ENCODE measurements at regions not wholly inside any gene's neighbourhood (a gene's known extent, or its start where the extent isn't known, plus 50 kb on each side); places are given as distances from the start of the nearest gene placed in this dataset.

DNA sequence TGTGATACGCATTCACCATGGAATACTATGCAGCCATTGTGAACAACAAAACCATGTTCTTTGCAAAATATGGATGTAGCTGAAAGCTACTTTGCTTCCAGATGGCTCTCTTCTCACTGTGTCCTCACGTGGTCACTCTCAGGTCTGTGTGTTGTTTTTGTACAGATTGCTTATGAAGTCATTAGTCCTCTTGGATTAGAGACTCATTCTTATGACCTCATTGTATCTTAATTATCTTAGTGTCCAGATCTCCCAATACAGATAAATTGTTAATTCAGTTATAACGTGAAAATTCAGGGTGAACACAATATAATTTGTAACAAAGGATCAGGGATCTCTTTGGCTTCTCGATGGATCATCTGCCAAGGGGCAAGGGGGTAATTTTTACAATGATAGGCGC, 100.4 kb upstream of the TOP3B start:
- ChIA-PET POLR2A (no interaction called here), CTCF (interaction anchor here (2.9 to 5.4 kb wide), 2 partner anchors 17 to 22 kb away, joined by 13 to 28 read pairs; no protein-coding TSS in a partner anchor)
- TF ChIP-seq, protein P1, sequence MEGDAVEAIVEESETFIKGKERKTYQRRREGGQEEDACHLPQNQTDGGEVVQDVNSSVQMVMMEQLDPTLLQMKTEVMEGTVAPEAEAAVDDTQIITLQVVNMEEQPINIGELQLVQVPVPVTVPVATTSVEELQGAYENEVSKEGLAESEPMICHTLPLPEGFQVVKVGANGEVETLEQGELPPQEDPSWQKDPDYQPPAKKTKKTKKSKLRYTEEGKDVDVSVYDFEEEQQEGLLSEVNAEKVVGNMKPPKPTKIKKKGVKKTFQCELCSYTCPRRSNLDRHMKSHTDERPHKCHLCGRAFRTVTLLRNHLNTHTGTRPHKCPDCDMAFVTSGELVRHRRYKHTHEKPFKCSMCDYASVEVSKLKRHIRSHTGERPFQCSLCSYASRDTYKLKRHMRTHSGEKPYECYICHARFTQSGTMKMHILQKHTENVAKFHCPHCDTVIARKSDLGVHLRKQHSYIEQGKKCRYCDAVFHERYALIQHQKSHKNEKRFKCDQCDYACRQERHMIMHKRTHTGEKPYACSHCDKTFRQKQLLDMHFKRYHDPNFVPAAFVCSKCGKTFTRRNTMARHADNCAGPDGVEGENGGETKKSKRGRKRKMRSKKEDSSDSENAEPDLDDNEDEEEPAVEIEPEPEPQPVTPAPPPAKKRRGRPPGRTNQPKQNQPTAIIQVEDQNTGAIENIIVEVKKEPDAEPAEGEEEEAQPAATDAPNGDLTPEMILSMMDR (IDR thresholded peaks at IDR 0.05; ENCODE audit: control extremely low read depth, extremely low read depth, low read depth, missing control alignments) = no peak
- no peak for DNase-seq (ENCODE audit: extremely low spot score)

DNA sequence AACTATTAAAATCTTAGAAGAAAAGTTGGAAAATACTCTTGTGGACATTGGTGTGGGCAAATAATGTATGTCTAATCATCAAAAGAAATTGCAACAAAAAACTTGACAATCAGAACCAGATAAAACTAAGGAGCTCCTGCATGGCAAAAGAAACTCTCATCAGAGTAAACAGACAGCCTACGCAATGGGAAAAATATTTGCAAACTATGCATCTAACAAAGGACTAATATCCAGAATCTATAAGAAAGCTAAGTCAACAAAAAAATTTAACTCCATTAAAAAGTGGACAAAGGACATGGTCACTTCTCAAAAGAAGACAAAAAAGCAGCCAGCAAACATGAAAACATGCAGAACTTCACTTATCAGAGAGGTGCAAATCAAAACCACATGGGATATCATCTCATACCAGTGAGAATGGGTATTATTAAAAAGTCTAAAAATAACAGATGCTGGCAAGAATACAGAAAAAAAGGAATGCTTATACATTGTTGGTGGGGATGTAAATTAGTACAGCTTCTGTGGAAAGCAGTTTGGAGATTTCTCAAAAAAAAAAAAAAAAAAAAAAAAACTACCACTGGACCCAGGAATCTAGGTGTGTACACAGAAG, 99.7 kb upstream of the TOP3B start:
- CTCF ChIA-PET = interaction anchor here (0.9 to 5.4 kb wide), 4 partner anchors 18 to 126 kb away, joined by 3 to 28 read pairs (median 8); no protein-coding TSS in a partner anchor
- POLR2A ChIA-PET = no interaction called here
- no peak for DNase-seq (ENCODE audit: extremely low spot score)
- TF ChIP-seq, protein P1 (IDR thresholded peaks at IDR 0.05; ENCODE audit: control extremely low read depth, extremely low read depth, low read depth, missing control alignments) = no peak

DNA sequence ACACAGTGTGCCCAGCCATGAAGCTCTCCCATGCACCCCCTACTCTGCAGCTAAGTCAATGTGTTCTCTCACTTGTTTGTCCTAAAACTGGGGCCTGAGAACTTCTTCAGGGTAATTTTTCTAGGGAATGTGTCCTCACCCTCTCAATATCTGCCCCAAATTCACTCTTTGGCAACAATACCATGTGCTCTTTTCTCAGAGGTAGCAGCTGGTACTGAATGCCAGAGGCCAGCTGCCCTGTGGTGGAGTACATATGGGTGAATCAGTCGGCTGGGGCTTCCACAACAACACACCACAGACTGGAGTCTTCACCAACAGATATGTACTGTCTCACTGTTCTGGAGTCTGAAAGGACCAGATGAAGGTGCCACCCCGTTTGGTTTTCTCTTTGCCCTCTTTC, 97.7 kb upstream of the TOP3B start:
- ChIA-PET POLR2A (no interaction called here), CTCF (interaction anchor here (0.7 to 2.0 kb wide), 4 partner anchors 8 to 121 kb away, joined by 3 to 6 read pairs (median 4); no protein-coding TSS in a partner anchor)
- TF ChIP-seq, protein P1 (IDR thresholded peaks at IDR 0.05; ENCODE audit: control extremely low read depth, extremely low read depth, low read depth, missing control alignments) = no peak
- no peak for DNase-seq (ENCODE audit: extremely low spot score)

DNA sequence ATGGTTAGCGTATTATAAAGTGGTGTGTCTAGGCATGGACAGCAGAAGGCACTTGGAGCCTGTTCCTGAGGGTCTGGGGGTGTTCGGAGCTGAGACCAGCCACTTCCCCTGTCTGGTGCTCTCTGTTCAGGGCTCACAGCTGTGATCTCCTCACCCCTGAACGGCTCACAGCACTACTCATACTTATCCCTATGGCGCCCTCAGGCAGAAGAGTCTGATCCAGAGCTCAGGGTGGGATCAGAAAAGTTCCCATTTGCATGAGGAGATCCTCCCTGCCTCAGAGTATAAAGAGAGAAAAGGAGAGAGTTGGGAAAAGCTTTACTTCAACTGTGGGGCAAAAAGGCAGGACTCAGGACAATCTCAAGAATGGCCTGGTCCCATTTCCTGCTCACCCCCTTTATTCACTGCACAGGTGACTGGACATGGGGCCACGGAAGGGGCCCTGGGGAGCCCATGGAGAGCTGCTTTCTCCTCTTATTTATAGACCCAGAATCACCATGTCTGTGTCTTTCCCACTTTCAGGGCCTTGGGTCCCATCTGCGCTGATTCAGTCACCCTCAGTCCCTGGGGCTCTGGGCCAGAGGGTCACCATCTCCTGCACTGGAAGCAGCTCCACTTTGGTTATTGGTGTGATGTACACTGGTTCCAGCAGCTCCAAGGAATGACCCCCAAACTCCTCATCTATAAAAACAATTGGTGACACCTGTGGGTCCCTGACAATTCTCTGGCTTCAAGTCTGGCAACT, 97.0 kb upstream of the TOP3B start:
- ChIA-PET POLR2A (no interaction called here), CTCF (interaction anchor here (0.7 to 2.0 kb wide), 8 partner anchors 9 to 156 kb away, joined by 3 to 6 read pairs (median 3); no protein-coding TSS in a partner anchor)
- DNase-seq (ENCODE audit: extremely low spot score) = no peak
- TF ChIP-seq, protein P1 (IDR thresholded peaks at IDR 0.05; ENCODE audit: control extremely low read depth, extremely low read depth, low read depth, missing control alignments) = no peak

DNA sequence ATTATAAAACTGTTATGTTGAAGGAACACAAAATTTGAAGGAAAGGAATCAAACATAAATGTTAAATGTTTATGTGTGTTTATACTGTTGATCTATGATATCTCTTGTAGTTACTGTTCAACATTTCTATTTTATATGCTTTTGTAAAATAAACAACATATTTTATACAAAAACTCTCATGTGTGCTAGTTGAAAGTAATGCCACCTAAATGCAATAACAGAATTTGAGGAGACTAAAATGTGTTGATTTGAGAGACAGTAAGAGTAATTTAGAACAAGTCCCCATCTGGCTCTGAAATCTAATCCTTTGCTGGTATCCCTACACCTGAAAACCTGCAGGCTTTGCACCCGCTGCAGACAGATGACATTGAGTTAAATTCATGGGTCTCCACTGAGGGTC, 95.7 kb upstream of the TOP3B start:
- no peak for DNase-seq (ENCODE audit: extremely low spot score)
- ChIA-PET CTCF (no interaction called here), POLR2A (no interaction called here)
- TF ChIP-seq, protein P1 (IDR thresholded peaks at IDR 0.05; ENCODE audit: control extremely low read depth, extremely low read depth, low read depth, missing control alignments) = no peak

DNA sequence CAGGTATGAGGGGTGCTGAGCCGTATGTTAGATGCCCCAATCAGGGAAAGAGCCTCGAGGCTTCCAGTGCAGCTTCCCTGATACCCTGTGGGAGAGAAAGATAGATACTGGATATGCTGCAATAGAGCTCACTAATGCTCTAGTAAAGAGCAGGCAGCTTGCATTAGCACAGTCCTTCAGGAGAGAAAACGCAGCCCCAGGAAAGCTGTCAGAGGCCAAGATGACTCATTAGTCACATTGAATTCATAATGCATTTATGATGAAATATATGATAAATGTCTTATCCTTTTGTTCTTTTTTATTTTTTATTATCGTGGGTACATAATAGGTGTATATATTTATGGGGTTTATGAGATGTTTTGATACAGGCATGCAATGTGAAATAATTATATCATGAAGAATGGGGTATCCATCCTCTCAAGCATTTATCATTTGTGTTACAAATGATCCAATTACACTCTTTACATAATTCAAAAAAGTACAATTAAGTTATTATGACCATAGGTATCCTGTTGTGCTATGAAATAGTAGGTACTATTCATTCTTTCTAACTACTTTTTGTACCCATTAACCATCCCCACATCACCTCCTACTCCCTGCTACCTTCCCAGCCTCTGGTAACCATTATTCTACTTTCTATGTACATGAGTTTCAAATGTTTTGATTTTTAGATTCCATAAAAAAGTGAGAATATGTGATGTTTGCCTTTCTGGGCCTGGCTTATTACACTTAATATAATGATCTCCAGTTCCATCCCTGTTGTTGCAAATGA, 94.5 kb upstream of the TOP3B start:
- no peak for DNase-seq (ENCODE audit: extremely low spot score)
- ChIA-PET POLR2A (no interaction called here), CTCF (interaction anchor here (0.8 kb wide), 1 partner anchor 16 kb away, joined by 3 read pairs; no protein-coding TSS in a partner anchor)
- TF ChIP-seq, protein P1 (IDR thresholded peaks at IDR 0.05; ENCODE audit: control extremely low read depth, extremely low read depth, low read depth, missing control alignments) = no peak
